Suprapubic skin (tissue), 4 donors: ENCODE measurements at regions not wholly inside any gene's neighbourhood (a gene's known extent, or its start where the extent isn't known, plus 50 kb on each side); places are given as distances from the start of the nearest gene placed in this dataset.
"Not testable (repeated sequence)": the region's sequence is repeated elsewhere in the genome, so short reads cannot be mapped to it uniquely, and the experiment has no call there.

Experiments used
- DNase-seq, 2 donors: peaks; one replicate each; pipeline ENCODE4 v3.0.0-alpha.2; 2019; ENCODE audit warnings: low spot score in 2 of 2
- H3K27ac ChIP-seq: fragments of 200-600 bp; sonication (generic); one replicate; pipeline ENCODE4 v1.5.1; 2019
- H3K27me3 ChIP-seq: fragments of 200-600 bp; sonication (generic); one replicate; pipeline ENCODE4 v1.5.1; 2019
- H3K36me3 ChIP-seq: fragments of 200-600 bp; sonication (generic); one replicate; pipeline ENCODE4 v1.5.1; 2019
- H3K4me1 ChIP-seq: fragments of 200-600 bp; sonication (generic); one replicate; pipeline ENCODE4 v1.5.1; 2019
- H3K4me3 ChIP-seq: fragments of 200-600 bp; sonication (generic); one replicate; pipeline ENCODE4 v1.5.1; 2019; ENCODE audit warnings: mild to moderate bottlenecking
- H3K9me3 ChIP-seq: fragments of 200-600 bp; sonication (generic); one replicate; pipeline ENCODE4 v1.5.1; 2019
- CTCF ChIP-seq, 2 donors: fragments of 200-600 bp in 1 of 2; fragments of 450-650 bp in 1 of 2; sonication (generic) in 1 of 2; IDR thresholded peaks; one replicate each; pipeline ENCODE4 v1.5.1; 2016 to 2019; ENCODE audit warnings: antibody characterized with exemption in 2 of 2, mild to moderate bottlenecking in 1 of 2, moderate library complexity in 1 of 2
- EP300 ChIP-seq: sonication (generic); formaldehyde crosslinking; IDR thresholded peaks from one replicate; pipeline ENCODE4 v1.6.1; 2017; ENCODE audit warnings: antibody characterized with exemption
- POLR2A ChIP-seq, 2 donors: fragments of 450-650 bp; IDR thresholded peaks; one replicate each; pipeline ENCODE4 v1.6.1; 2017; ENCODE audit warnings: antibody characterized with exemption in 2 of 2, mild to moderate bottlenecking in 2 of 2, moderate library complexity in 2 of 2
- POLR2AphosphoS5 ChIP-seq, 3 donors: sonication (generic); formaldehyde crosslinking; IDR thresholded peaks; one replicate each; pipeline ENCODE4 v1.6.1; 2017; ENCODE audit warnings: antibody characterized with exemption in 3 of 3
- WGBS: methylation state at CpG from one replicate; pipeline ENCODE4 v1.1.5; 2018; 5-methylcytosine and 5-hydroxymethylcytosine counted together

GRCh38 chr21:24552491-24552890 is 1054.8 kb downstream of the MRPL39 start:
- no peak overlapping the region for H3K27ac ChIP-seq
- no peaks in the 10 kb centered on the region for H3K27me3 ChIP-seq
- 62% methylated on average over 3 of the region's 3 CpGs for WGBS

GRCh38 chr21:24545807-24546361 is 1061.4 kb downstream of the MRPL39 start:
- DNase-seq: no peak
- 70% methylated on average over 4 of the region's 4 CpGs for WGBS
- Histone ChIP-seq H3K4me3 (no peak overlapping the region), H3K4me1 (no peaks in the 10 kb centered on the region), H3K27ac (no peak overlapping the region), H3K9me3 (no peaks in the 10 kb centered on the region), H3K36me3 (no peaks in the 10 kb centered on the region), H3K27me3 (no peaks in the 10 kb centered on the region)
- no peak for TF ChIP-seq EP300
- no peak for TF ChIP-seq POLR2A (IDR thresholded peaks at IDR 0.05)
- TF ChIP-seq CTCF (IDR thresholded peaks at IDR 0.05): no peak
- TF ChIP-seq POLR2AphosphoS5 (IDR thresholded peaks at IDR 0.05): no peak

More at GRCh38 chr21:24552491-24552890, 1054.8 kb downstream of the MRPL39 start:
- Histone ChIP-seq H3K9me3 (no peaks in the 10 kb centered on the region), H3K4me1 (no peaks in the 10 kb centered on the region), H3K36me3 (no peaks in the 10 kb centered on the region), H3K4me3 (no peak overlapping the region)
- TF ChIP-seq POLR2A (IDR thresholded peaks at IDR 0.05) (no peak), CTCF (IDR thresholded peaks at IDR 0.05) (no peak), POLR2AphosphoS5 (IDR thresholded peaks at IDR 0.05) (no peak), EP300 (no peak)
- no peak for DNase-seq

GRCh38 chr21:24514081-24514733 is 1093.1 kb downstream of the MRPL39 start:
- no peaks in the 10 kb centered on the region for H3K9me3 ChIP-seq
- TF ChIP-seq POLR2AphosphoS5 (IDR thresholded peaks at IDR 0.05) (no peak), CTCF (IDR thresholded peaks at IDR 0.05) (peak in 1 of 2 donors; percentile 39)
- DNase-seq: no peak
- H3K4me3 ChIP-seq: no peak overlapping the region
- no peaks in the 10 kb centered on the region for H3K4me1 ChIP-seq
- H3K27me3 ChIP-seq: no peaks in the 10 kb centered on the region
- WGBS: 21% methylated on average over 6 of the region's 6 CpGs
- H3K36me3 ChIP-seq: no peaks in the 10 kb centered on the region
- H3K27ac ChIP-seq: no peak overlapping the region

- Histone ChIP-seq H3K36me3 (no peaks in the 10 kb centered on the region), H3K27me3 (no peaks in the 10 kb centered on the region), H3K4me3 (no peak overlapping the region), H3K27ac (no peak overlapping the region), H3K9me3 (peaks cover 2% of the 10 kb centered on the region), H3K4me1 (no peaks in the 10 kb centered on the region)
- DNase-seq: no peak
- 73% methylated on average over 1 of the region's 1 CpG for WGBS
- TF ChIP-seq CTCF (IDR thresholded peaks at IDR 0.05): no peak
- no peak for TF ChIP-seq EP300
- TF ChIP-seq POLR2AphosphoS5 (IDR thresholded peaks at IDR 0.05): no peak
- no peak for TF ChIP-seq POLR2A (IDR thresholded peaks at IDR 0.05)
Observed at GRCh38 chr21:24509131-24509530, 1098.2 kb downstream of the MRPL39 start.

GRCh38 chr21:24486973-24487372 is 1120.3 kb downstream of the MRPL39 start:
- TF ChIP-seq EP300 (no peak), CTCF (IDR thresholded peaks at IDR 0.05) (no peak), POLR2A (IDR thresholded peaks at IDR 0.05) (no peak), POLR2AphosphoS5 (IDR thresholded peaks at IDR 0.05) (no peak)
- 58% methylated on average over 1 of the region's 1 CpG for WGBS
- H3K36me3 ChIP-seq: no peaks in the 10 kb centered on the region
- no peak overlapping the region for H3K4me3 ChIP-seq
- no peaks in the 10 kb centered on the region for H3K27me3 ChIP-seq
- no peaks in the 10 kb centered on the region for H3K4me1 ChIP-seq
- H3K9me3 ChIP-seq: no peaks in the 10 kb centered on the region
- H3K27ac ChIP-seq: no peak overlapping the region
- no peak for DNase-seq

- H3K27me3 ChIP-seq, H3K27ac ChIP-seq, H3K4me1 ChIP-seq, H3K4me3 ChIP-seq, H3K36me3 ChIP-seq, H3K9me3 ChIP-seq, DNase-seq: not testable (repeated sequence)
- whole genome bisulfite sequencing: 93% methylated on average over 1 of the region's 1 CpG
Observed at GRCh38 chr21:24483361-24483760, 1123.9 kb downstream of the MRPL39 start.
